ENCODE measurements at regions not wholly inside any gene's neighbourhood (a gene's known extent, or its start where the extent isn't known, plus 50 kb on each side); places are given as distances from the start of the nearest gene placed in this dataset.

DNA sequence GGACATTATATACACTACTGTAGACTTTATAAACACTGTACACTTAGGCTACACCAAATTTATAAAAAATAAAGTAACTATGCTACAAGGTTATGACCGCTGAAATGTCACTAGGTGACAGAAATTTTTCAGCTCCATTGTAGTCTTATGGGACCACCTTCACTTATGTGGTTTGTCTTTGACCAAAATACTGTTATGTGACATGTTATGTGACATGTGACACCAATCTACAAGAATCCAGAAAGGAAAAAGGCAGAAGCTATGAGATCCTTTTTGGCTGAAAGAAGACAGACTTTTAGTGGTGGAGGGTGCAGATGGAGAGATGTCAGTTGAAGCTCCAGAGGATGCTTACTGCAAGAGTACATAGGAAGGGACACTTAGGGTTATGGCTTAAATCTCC, 1378.4 kb upstream of the TENM4 start:
- no peak for DNase-seq (ENCODE audit: low read depth in 2 of 2, low spot score in 1 of 2)

- no peak for DNase-seq (ENCODE audit: low read depth in 2 of 2, low spot score in 1 of 2)
Measured at GRCh38 chr11:80816966-80817365, 1376.1 kb upstream of the TENM4 start.

DNA sequence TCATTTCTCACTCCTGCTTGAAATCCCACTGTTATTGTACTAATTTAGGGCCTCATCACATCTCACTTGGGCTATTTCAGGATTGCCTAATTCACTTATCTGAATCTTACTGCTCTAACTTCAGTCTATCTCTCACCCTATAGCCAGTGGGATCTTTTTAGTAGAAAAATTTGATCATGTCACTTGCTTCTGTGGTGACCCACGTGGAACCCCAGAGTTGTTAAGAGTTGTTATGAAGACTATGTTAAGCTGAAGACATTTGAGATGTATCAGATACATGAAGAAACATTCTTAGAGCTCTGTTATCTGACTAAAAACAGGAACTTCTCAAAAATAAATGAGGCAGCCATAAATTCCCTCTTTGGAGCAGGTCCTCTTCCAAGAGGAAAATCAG, 1375.6 kb upstream of the TENM4 start:
- DNase-seq (ENCODE audit: low read depth in 2 of 2, low spot score in 1 of 2): no peak

DNA sequence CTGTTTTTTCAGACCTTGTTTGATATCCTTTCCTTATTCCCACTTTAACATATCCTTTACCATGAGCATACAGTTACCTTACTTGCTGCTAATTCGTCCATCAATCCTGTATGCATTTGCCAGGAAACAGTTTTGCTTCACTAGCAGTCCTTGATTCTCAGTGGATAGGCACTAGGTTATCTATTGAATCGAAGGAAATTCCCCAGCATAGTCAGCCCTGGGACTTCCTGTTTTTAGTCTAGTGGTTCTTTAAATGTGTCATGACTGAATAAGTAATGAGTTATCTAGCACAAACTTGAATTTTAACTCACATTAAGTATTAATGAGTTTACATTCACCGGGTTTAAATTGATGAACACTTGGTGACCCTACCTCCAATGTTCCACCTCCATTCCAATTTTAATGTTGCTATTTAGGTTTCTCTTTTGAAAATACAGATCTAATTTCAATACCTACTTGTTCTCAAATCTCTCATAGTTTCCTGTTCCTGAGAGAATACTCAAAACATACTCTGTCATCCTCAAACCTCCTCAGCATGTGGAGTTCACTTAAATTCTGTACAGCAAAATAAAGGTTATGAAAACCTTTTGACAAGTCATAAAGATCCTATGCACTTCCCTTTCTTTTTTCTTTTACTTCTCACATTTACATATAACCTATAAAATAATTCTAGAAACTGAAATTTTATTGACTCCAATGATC, 1375.1 kb upstream of the TENM4 start:
- DNase-seq (ENCODE audit: low read depth in 2 of 2, low spot score in 1 of 2): no peak

- no peak for DNase-seq (ENCODE audit: low read depth in 2 of 2, low spot score in 1 of 2)
Measured at GRCh38 chr11:80814813-80815212, 1374.0 kb upstream of the TENM4 start.

DNA sequence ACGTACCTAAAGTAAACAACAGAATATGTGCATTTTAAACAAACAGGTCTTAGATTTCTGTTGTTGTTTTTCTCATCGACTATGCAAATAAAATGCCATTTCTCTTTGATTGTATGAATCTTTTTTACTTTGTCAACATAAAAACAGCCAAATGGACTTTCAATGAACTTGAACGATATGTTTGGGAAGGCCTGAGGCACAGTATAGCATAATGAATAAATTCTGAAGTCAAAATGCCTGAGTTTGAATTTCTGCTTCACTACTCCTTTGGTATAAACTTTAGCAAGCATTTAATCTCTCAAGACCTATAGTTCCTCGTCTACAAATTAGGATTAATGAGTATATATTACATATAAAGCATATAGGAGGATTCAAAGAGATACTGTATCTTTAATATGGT, 1369.9 kb upstream of the TENM4 start:
- no peak for DNase-seq (ENCODE audit: low read depth in 2 of 2, low spot score in 1 of 2)

DNA sequence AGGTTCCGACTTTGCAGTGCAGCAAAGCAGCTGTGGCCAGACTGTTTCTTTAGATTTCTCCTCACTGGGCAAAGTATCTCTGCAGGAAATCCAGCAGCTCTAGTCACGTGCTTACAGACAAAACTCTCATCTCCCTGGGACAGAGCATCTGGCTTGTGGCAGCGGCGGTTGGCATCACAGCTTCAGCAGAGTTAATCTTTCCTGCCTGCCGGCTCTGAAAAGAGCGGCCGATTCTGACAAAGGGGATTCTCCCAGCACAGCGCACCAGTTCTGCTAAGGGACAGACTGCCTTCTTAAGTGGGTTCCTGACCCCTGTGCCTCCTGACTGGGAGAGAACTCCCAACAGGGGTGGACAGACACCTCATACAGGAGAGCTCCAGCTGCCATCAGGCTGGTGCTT, 1357.3 kb upstream of the TENM4 start:
- no peak for DNase-seq (ENCODE audit: low read depth in 2 of 2, low spot score in 1 of 2)

DNA sequence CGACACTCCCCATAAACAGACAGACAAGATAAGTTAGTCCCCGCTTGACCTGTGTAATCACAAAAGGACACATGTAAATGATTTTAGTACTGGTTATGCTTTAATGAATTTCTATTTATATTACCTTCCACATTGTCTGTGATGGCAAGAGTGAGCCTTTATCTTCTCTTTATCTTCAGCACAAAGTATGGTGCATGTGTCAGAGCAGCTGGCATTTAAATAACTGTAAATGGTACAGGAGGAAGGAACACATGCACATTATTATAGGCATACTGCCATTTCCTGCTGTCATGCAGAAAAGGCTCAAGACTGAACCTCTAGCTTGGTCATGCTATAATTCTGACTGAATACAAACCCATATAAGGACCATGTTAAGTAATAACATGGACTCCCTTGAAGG, 1342.7 kb upstream of the TENM4 start:
- no peak for DNase-seq (ENCODE audit: low read depth in 2 of 2, low spot score in 1 of 2)

DNA sequence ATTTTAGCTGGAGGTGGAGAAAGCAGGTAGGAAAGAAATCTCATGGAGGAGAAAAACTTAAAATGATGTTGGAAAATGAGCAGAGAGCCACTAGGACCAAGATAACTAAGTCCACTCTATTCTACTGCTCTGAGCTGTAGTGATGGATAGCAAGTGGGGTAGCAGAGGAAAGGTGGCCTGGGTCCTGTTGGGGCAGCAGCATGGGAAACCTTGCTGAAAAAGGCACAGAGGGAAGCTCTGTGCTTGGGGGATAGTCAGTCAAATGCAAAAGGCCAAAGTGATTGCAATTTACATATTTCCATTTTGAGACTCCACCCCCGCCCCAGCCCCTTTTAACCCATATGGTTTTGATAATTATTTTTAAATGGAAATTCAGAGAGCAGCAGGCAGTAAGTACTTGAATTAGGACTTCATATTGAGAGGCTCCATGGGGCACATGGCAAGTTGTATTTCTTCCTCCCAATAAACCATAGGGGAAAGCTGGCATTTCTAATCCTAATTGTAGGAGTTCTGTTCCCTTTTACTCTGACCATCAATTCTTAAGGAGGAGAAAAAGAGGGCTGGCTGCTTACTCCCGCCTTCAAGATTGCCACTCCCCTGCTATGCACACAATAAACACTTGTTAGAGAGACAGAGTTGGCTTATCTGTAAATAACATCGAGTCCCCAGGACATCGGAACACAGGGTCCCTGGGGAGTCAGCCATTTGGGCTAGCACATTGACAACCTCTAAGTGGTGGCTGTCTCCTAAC, 1341.5 kb upstream of the TENM4 start:
- DNase-seq (ENCODE audit: low read depth in 2 of 2, low spot score in 1 of 2): no peak

- DNase-seq (ENCODE audit: low read depth in 2 of 2, low spot score in 1 of 2): no peak
Measured at GRCh38 chr11:80779905-80780605, 1339.2 kb upstream of the TENM4 start.

DNA sequence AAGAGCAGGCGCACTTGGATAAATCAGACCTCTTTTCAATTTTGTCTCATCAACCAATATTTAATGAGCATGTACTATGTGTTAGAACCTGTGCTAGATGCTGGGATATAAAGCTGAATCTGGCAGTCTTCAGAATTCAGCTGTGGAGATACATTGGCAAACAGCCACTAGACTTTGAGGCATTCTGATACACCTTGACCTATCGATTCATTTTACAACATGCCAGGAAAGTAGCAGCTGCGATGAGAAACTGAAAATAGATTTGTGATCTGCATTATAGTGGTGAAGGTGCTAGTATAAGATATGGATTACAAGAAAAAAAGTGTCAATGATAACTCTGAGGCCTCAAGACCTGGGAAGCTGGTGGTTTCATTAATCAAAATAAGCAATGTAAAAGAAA, 1338.1 kb upstream of the TENM4 start:
- no peak for DNase-seq (ENCODE audit: low read depth in 2 of 2, low spot score in 1 of 2)

GRCh38 chr11:80778432-80778831, 1337.6 kb upstream of the TENM4 start:
- no peak for DNase-seq (ENCODE audit: low read depth in 2 of 2, low spot score in 1 of 2)

- no peak for DNase-seq (ENCODE audit: low read depth in 2 of 2, low spot score in 1 of 2)
Measured at GRCh38 chr11:80773919-80774318, 1333.1 kb upstream of the TENM4 start.

GRCh38 chr11:80771017-80771416, 1330.2 kb upstream of the TENM4 start:
- no peak for DNase-seq (ENCODE audit: low read depth in 2 of 2, low spot score in 1 of 2)

DNA sequence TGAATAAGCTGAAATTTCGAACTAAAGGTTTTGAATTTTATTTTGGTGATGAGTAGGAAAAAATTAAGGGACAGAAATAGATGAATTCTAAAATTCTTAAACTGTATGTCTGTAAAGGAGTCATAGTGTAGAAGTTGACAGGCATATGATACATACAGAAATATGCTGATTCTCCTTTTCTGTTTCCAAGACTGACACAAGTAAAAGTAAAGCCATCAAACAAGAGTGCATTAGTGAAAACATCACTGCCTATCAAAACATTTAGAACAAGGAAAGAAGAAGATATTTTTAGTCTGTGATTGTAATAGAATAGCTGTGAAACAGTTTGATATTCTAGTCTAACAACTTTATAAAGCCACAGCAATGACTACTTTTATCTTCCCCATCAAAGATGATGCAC, 1318.0 kb upstream of the TENM4 start:
- no peak for DNase-seq (ENCODE audit: low read depth in 2 of 2, low spot score in 1 of 2)

- DNase-seq (ENCODE audit: low read depth in 2 of 2, low spot score in 1 of 2): no peak
Measured at GRCh38 chr11:80748207-80748925, 1307.5 kb upstream of the TENM4 start.

DNA sequence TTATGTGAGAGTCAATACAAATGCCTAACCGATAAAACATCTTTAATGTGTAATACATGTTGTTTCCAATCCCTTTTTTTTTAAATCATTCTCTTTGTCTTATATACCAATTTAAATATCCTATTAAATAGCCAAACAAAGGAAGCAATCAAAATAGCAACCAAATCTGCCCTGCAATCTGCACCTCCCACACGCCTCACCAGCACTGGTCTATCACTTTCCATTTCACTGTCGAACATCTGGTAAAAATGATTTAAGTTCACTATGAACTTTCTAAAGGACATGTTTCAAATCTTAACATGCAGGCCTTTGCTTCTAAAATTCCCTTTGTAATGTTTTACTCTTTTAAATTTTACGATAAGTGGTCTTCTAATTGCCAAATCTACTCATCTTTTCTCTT, 1305.5 kb upstream of the TENM4 start:
- DNase-seq (ENCODE audit: low read depth in 2 of 2, low spot score in 1 of 2): no peak

DNA sequence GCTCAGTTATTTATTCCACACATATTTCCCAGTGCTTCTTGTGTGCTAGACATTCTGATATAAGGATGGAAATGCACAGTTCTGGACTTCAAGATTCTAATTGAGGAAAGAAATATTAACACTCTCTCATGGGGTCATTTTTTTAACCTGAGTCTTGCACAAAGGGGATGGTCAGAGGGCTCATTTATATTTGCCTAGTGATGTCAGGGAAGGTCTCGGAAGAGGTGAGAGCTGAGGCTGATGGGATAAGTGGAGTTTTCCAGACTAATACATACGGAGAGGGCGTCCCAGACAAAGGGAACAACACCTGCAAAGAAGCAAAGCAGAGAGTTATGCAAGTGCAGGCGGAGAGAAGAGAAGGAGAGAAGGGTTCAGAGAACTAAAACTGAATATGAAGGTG, 1304.6 kb upstream of the TENM4 start:
- no peak for DNase-seq (ENCODE audit: low read depth in 2 of 2, low spot score in 1 of 2)

- no peak for DNase-seq (ENCODE audit: low read depth in 2 of 2, low spot score in 1 of 2)
Measured at GRCh38 chr11:80733790-80734189, 1293.0 kb upstream of the TENM4 start.

- no peak for DNase-seq (ENCODE audit: low read depth in 2 of 2, low spot score in 1 of 2)
Measured at GRCh38 chr11:80733361-80733760, 1292.5 kb upstream of the TENM4 start.

- DNase-seq (ENCODE audit: low read depth in 2 of 2, low spot score in 1 of 2): no peak
Measured at GRCh38 chr11:80727315-80727714, 1286.5 kb upstream of the TENM4 start.

DNA sequence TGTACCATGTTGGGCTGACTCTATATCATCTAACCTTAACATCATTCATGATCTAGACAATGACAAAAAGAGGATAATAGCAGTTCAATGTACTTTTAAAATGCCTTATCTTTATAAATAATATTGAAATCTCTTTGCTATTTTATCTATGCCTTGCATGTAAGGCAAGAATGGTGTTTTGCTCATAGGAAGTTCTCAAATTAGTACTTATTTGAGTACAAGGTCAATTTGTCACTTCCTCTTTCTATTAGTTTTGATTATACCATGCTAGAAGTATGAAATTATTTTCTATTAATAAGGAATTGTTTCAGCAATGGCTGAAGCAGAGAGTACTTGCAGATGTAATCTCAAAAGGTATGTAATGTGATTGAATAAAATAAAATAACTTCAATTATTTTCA, 1285.4 kb upstream of the TENM4 start:
- DNase-seq (ENCODE audit: low read depth in 2 of 2, low spot score in 1 of 2): no peak
